Activated B cell treated with CpG ODN at 0.5 μM for 24 hours (primary cell): ENCODE measurements at regions not wholly inside any gene's neighbourhood (a gene's known extent, or its start where the extent isn't known, plus 50 kb on each side); places are given as distances from the start of the nearest gene placed in this dataset.

Experiments
- ATAC-seq: fragments of 200-7000 bp; cut with Tn5 transposase; one replicate; pipeline ENCODE4 v1.10.0; 2021; ENCODE audit warnings: low read depth, mild to moderate bottlenecking, moderate library complexity
- CTCF ChIA-PET: fragments of 350-600 bp; sonication (Branson Sonifier 250); formaldehyde crosslinking; loops from one replicate; lab custom pipeline; 2021; ENCODE audit warnings: antibody characterized with exemption; lab: Charles Lee
- POLR2A ChIA-PET: fragments of 350-600 bp; sonication (Branson Sonifier 250); formaldehyde crosslinking; loops from one replicate; lab custom pipeline; 2021; ENCODE audit warnings: antibody characterized with exemption; lab: Charles Lee
- DNase-seq: peaks from one replicate; pipeline ENCODE4 v3.0.0; 2022
- H3K27ac Mint-ChIP-seq: one replicate; pipeline ENCODE4 v1.8.0; 2020; ENCODE audit warnings: mixed read lengths
- H3K27me3 Mint-ChIP-seq: one replicate; pipeline ENCODE4 v1.8.0; 2021; ENCODE audit warnings: mixed read lengths
- H3K36me3 Mint-ChIP-seq: one replicate; pipeline ENCODE4 v1.8.0; 2021; ENCODE audit warnings: low read depth, mixed read lengths
- H3K4me1 Mint-ChIP-seq: one replicate; pipeline ENCODE4 v1.8.0; 2021; ENCODE audit warnings: mixed read lengths
- H3K4me3 Mint-ChIP-seq: one replicate; pipeline ENCODE4 v1.8.0; 2020; ENCODE audit warnings: mild to moderate bottlenecking, mixed read lengths
- H3K9me3 Mint-ChIP-seq: one replicate; pipeline ENCODE4 v1.8.0; 2020; ENCODE audit warnings: mixed read lengths
- CTCF ChIP-seq: fragments of 200-600 bp; IDR thresholded peaks from one replicate; pipeline ENCODE4 v1.8.0; 2022; ENCODE audit warnings: antibody characterized with exemption, mild to moderate bottlenecking
- intact Hi-C: fragments of 100-400 bp; cut with micrococcal nuclease; formaldehyde crosslinking; loops from one replicate; pipeline ENCODE4 v1.15.1; 2024

GRCh38 chr2:167550448-167550847, 662.2 kb downstream of the XIRP2 start:
- Mint-ChIP-seq H3K27me3 (no peaks in the 10 kb centered on the region), H3K4me1 (no peaks in the 10 kb centered on the region), H3K36me3 (no peaks in the 10 kb centered on the region), H3K9me3 (no peaks in the 10 kb centered on the region), H3K27ac (no peak overlapping the region), H3K4me3 (no peak overlapping the region)
- ChIA-PET POLR2A (no interaction called here), CTCF (no interaction called here)
- TF ChIP-seq CTCF = no peak
- intact Hi-C loops = no loop called here
- DNase-seq = no peak
- ATAC-seq = no peak

- CTCF ChIA-PET = no interaction called here
- intact Hi-C loops = no loop called here
- POLR2A ChIA-PET = no interaction called here
- Mint-ChIP-seq H3K36me3 (no peaks in the 10 kb centered on the region), H3K4me1 (no peaks in the 10 kb centered on the region), H3K27ac (no peak overlapping the region), H3K27me3 (no peaks in the 10 kb centered on the region), H3K4me3 (no peak overlapping the region), H3K9me3 (no peaks in the 10 kb centered on the region)
- TF ChIP-seq CTCF = no peak
- ATAC-seq = no peak
- no peak for DNase-seq
These were observed 660.1 kb downstream of the XIRP2 start for GRCh38 chr2:167548396-167548795.

DNA sequence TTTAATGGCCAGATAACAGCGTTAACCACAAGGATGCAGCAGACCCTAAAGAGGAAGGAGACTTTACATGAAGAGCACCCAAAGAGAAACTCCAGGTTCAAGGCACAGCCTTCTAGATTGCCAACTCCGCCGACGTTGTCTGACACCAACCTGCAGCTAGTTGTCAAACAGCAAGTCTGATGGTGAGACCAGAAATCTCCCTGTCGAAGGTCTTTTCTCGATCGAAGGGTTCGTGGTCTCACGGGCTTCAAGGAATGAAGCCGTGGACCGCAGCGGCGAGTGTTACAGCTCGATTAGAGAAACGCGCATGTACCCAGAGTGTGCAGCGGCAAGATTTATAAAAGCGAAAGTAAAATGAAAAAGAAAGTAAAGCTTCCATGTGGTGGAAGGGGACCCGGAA, 656.3 kb downstream of the XIRP2 start:
- ATAC-seq (no peak), DNase-seq (no peak)
- H3K9me3 Mint-ChIP-seq = no peaks in the 10 kb centered on the region
- no peak overlapping the region for H3K4me3 Mint-ChIP-seq
- no peaks in the 10 kb centered on the region for H3K36me3 Mint-ChIP-seq
- CTCF ChIA-PET = no interaction called here
- intact Hi-C loops = no loop called here
- H3K27ac Mint-ChIP-seq = no peak overlapping the region
- no peaks in the 10 kb centered on the region for H3K27me3 Mint-ChIP-seq
- POLR2A ChIA-PET = no interaction called here
- H3K4me1 Mint-ChIP-seq = no peaks in the 10 kb centered on the region
- no peak for TF ChIP-seq CTCF

- ChIA-PET CTCF (no interaction called here), POLR2A (no interaction called here)
- H3K9me3 Mint-ChIP-seq = no peaks in the 10 kb centered on the region
- no peaks in the 10 kb centered on the region for H3K27me3 Mint-ChIP-seq
- ATAC-seq (no peak), DNase-seq (no peak)
- TF ChIP-seq CTCF = no peak
- no peaks in the 10 kb centered on the region for H3K36me3 Mint-ChIP-seq
- no peak overlapping the region for H3K4me3 Mint-ChIP-seq
- H3K27ac Mint-ChIP-seq = no peak overlapping the region
- intact Hi-C loops = no loop called here
- H3K4me1 Mint-ChIP-seq = no peaks in the 10 kb centered on the region
These were observed 655.4 kb downstream of the XIRP2 start for GRCh38 chr2:167543721-167544120.

DNA sequence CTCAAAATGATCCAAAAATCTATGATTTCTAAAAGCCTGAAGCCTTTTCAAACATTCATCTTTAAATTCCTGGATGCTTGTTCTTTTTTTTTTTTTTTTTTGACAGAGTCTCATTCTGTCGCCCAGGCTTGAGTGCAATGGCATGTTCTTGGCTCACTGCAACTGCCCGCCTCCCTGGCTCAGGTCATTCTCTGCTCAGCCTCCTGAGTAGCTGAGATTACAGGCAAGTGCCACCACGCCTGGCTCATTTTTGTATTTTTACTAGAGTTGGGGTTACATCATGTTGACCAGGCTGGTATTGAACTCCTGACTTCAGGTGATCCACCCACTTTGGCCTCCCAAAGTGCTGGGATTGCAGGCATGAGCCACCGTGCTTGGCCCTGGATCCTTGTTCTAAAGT, 649.5 kb downstream of the XIRP2 start:
- H3K9me3 Mint-ChIP-seq = no peaks in the 10 kb centered on the region
- TF ChIP-seq CTCF = no peak

More for the DNA sequence above, 649.5 kb downstream of the XIRP2 start:
- Mint-ChIP-seq H3K4me3 (no peak overlapping the region), H3K27me3 (no peaks in the 10 kb centered on the region), H3K4me1 (no peaks in the 10 kb centered on the region), H3K27ac (no peak overlapping the region), H3K36me3 (no peaks in the 10 kb centered on the region)
- ATAC-seq (no peak), DNase-seq (no peak)
- ChIA-PET CTCF (no interaction called here), POLR2A (no interaction called here)
- intact Hi-C loops = no loop called here
